AG04450 (cell line): ENCODE measurements at regions not wholly inside any gene's neighbourhood (a gene's known extent, or its start where the extent isn't known, plus 50 kb on each side); places are given as distances from the start of the nearest gene placed in this dataset.

Experiments
- CTCF ChIA-PET: fragments of 300-600, 350-600 bp; formaldehyde crosslinking; extraction: SDS; loops from one replicate; lab custom pipeline; 2022; ENCODE audit warnings: antibody characterized with exemption, inconsistent platforms; lab: Charles Lee
- POLR2A ChIA-PET: fragments of 350-600 bp; formaldehyde crosslinking; extraction: SDS; loops from one replicate; lab custom pipeline; 2021; ENCODE audit warnings: antibody characterized with exemption, inconsistent platforms; lab: Yijun Ruan, JAX
- DNase-seq: peaks from one replicate; pipeline ENCODE4 v3.0.0-alpha.2; 2011; ENCODE audit warnings: low read depth, low spot score
- H3K27ac ChIP-seq: one replicate; pipeline ENCODE4 v1.5.1; 2012; ENCODE audit warnings: low read depth, low read length, control low read depth
- H3K27me3 ChIP-seq: one replicate; pipeline ENCODE4 v1.6.0; 2012; ENCODE audit warnings: low read length; ENCODE audit not compliant: control insufficient read depth, insufficient read depth
- H3K4me3 ChIP-seq: 2 replicates; pipeline ENCODE4 v1.5.1; 2011; ENCODE audit warnings: mild to moderate bottlenecking, low read depth, low read length, control low read depth
- H3K9me3 ChIP-seq: 2 replicates; pipeline ENCODE4 v1.5.1; 2012; ENCODE audit warnings: low read length; ENCODE audit not compliant: control insufficient read depth, insufficient read depth
- TF ChIP-seq, protein P1 (sequence below): IDR thresholded peaks from 2 replicates; pipeline ENCODE4 v1.5.1; 2011; ENCODE audit warnings: low read depth, low read length, control low read depth, inconsistent platforms

- Histone ChIP-seq H3K4me3 (no peak overlapping the region), H3K27me3 (no peaks in the 10 kb centered on the region), H3K9me3 (no peaks in the 10 kb centered on the region), H3K27ac (no peak overlapping the region)
- TF ChIP-seq, protein P1, sequence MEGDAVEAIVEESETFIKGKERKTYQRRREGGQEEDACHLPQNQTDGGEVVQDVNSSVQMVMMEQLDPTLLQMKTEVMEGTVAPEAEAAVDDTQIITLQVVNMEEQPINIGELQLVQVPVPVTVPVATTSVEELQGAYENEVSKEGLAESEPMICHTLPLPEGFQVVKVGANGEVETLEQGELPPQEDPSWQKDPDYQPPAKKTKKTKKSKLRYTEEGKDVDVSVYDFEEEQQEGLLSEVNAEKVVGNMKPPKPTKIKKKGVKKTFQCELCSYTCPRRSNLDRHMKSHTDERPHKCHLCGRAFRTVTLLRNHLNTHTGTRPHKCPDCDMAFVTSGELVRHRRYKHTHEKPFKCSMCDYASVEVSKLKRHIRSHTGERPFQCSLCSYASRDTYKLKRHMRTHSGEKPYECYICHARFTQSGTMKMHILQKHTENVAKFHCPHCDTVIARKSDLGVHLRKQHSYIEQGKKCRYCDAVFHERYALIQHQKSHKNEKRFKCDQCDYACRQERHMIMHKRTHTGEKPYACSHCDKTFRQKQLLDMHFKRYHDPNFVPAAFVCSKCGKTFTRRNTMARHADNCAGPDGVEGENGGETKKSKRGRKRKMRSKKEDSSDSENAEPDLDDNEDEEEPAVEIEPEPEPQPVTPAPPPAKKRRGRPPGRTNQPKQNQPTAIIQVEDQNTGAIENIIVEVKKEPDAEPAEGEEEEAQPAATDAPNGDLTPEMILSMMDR: no peak
- DNase-seq: no peak
- POLR2A ChIA-PET: no interaction called here
- CTCF ChIA-PET: no interaction called here
Measured at GRCh38 chr13:75147946-75148345, 334.0 kb downstream of the TBC1D4 start.

GRCh38 chr13:75146436-75146835, 335.5 kb downstream of the TBC1D4 start:
- CTCF ChIA-PET: no interaction called here

DNA sequence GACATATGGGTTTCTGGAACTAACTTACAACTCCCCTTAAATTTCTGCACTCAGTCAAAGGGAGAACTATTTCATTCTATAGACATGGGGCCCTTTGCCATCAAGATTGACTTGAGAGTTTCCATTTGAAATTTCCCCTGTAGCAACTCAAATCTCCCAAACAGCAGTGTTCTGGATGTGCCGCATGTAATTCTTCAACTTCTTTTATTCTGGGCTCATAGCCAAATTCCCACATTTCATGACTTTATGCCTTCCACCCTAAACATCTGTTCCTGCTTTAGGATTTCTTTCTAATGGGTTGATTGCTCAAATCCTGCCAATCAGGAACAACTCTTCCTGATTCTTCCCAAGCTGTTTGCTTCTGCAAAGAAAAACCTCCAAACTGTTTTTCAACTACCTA, 336.0 kb downstream of the TBC1D4 start:
- Histone ChIP-seq H3K27me3 (no peaks in the 10 kb centered on the region), H3K4me3 (no peak overlapping the region), H3K9me3 (no peaks in the 10 kb centered on the region), H3K27ac (no peak overlapping the region)
- TF ChIP-seq, protein P1: no peak
- POLR2A ChIA-PET: no interaction called here
- no peak for DNase-seq
- CTCF ChIA-PET: interaction anchor here (0.6 to 1.4 kb wide), 2 partner anchors 9 to 933 kb away, joined by 3 to 5 read pairs; no protein-coding TSS in a partner anchor

More at GRCh38 chr13:75146436-75146835, 335.5 kb downstream of the TBC1D4 start:
- H3K9me3 ChIP-seq: no peaks in the 10 kb centered on the region
- POLR2A ChIA-PET: no interaction called here
- H3K27me3 ChIP-seq: no peaks in the 10 kb centered on the region
- no peak overlapping the region for H3K27ac ChIP-seq
- TF ChIP-seq, protein P1: no peak
- no peak for DNase-seq
- no peak overlapping the region for H3K4me3 ChIP-seq

DNA sequence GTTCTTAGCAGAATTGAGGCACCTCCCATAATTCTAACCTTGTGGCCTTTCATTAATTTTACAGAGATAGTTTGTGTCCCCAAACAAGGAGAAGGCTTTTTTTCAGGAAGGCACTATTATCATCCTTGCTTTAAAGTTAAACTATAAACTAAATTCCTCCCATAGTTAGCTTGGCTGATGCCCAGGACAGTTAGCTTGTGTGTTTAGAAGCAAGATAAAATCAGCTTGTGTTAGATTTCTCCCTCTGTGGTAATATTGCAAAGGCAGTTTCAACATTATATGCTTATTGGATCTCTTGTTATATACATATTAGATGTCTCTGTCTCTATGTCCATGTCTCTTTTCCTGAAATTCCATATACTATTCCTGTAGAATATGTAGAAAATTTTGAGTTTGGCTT, 342.7 kb downstream of the TBC1D4 start:
- Histone ChIP-seq H3K9me3 (peaks cover 5% of the 10 kb centered on the region; the same call in 1 of the 2 replicates), H3K27me3 (no peaks in the 10 kb centered on the region), H3K4me3 (no peak overlapping the region), H3K27ac (no peak overlapping the region)
- no peak for DNase-seq
- TF ChIP-seq, protein P1: no peak
- CTCF ChIA-PET: no interaction called here
- POLR2A ChIA-PET: no interaction called here

GRCh38 chr13:75137911-75138571, 343.9 kb downstream of the TBC1D4 start:
- DNase-seq: no peak
- Histone ChIP-seq H3K27me3 (no peaks in the 10 kb centered on the region), H3K9me3 (peaks cover 5% of the 10 kb centered on the region; the same call in 1 of the 2 replicates), H3K4me3 (no peak overlapping the region), H3K27ac (no peak overlapping the region)
- TF ChIP-seq, protein P1: no peak
- POLR2A ChIA-PET: no interaction called here
- CTCF ChIA-PET: interaction anchor here (0.6 kb wide), 1 partner anchor 851 kb away, joined by 4 read pairs; no protein-coding TSS in a partner anchor
